ENCODE measurements at regions not wholly inside any gene's neighbourhood (a gene's known extent, or its start where the extent isn't known, plus 50 kb on each side); places are given as distances from the start of the nearest gene placed in this dataset.

DNA sequence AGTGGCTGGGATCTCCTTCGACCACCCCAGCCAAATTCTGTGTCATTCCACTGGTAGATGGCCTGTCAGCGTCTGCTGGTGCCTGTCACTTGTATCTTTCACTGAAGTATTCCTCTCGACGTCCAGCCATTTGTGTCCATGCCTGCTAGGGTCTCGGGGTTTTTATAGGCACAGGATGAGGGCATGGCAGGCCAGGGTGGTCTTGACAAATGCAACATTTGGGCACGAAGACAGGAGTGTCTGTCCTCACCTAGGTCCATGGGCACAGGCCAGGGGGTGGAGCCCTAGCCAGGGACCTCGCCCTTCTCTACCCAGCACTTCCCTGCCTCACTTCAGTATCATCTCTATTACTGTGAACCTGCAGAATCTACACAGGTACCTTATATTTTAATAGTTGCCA is 2223.9 kb upstream of the ACO1 start:
- DNase-seq: no peak
- ChIA-PET POLR2A (no interaction called here), CTCF (no interaction called here)
- 93% methylated on average over 7 of the region's 7 CpGs for WGBS (ENCODE audit: insufficient coverage)
- no peak overlapping the region for H3K4me3 ChIP-seq (ENCODE audit: control insufficient read depth in 1 of 7, extremely low read depth in 1 of 7, insufficient read depth in 4 of 7, low read depth in 2 of 7, low read length in 6 of 7)
- no peaks in the 10 kb centered on the region for H3K27me3 ChIP-seq (replicated peaks in 2 of 5; ENCODE audit: control insufficient read depth in 4 of 5, insufficient read depth in 5 of 5, low read length in 4 of 5)
- H3K36me3 ChIP-seq (ENCODE audit: control insufficient read depth in 4 of 4, insufficient read depth in 4 of 4, low read length in 3 of 4): no peaks in the 10 kb centered on the region
- no peaks in the 10 kb centered on the region for H3K4me1 ChIP-seq (ENCODE audit: control extremely low read depth in 1 of 4, control insufficient read depth in 4 of 4, insufficient read depth in 4 of 4, low read length in 3 of 4)
- no peak overlapping the region for H3K27ac ChIP-seq (ENCODE audit: insufficient read depth in 1 of 2, low read depth in 1 of 2, low read length in 2 of 2, poor library complexity in 1 of 2, severe bottlenecking in 2 of 2)
- no peaks in the 10 kb centered on the region for H3K9me3 ChIP-seq (ENCODE audit: control extremely low read depth in 1 of 5, control insufficient read depth in 4 of 5, insufficient read depth in 2 of 5, low read depth in 1 of 5, low read length in 4 of 5)

DNA sequence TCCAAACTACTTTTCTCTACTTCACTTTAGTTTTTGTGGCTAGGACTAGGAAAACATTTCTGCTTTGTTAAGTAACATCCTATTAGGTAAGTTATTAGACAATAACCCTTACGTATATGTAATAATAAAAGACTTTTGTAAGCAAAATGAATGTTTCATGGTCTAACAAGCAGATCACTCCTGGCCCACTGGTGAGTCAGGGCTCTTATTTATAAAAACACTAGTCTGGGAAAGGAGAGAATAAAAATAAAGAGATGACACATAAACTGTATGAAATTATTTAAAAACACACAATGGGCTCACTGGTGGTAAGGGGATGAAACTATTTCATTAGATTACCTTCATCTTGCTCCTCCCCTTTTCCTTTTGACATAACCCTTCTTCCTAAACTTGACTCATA is 2212.2 kb upstream of the ACO1 start:
- no peak for DNase-seq
- no peaks in the 10 kb centered on the region for H3K4me1 ChIP-seq (ENCODE audit: control extremely low read depth in 1 of 4, control insufficient read depth in 4 of 4, insufficient read depth in 4 of 4, low read length in 3 of 4)
- no CpG with 5 or more reads among the region's 1 CpG for WGBS (ENCODE audit: insufficient coverage)
- H3K36me3 ChIP-seq (ENCODE audit: control insufficient read depth in 4 of 4, insufficient read depth in 4 of 4, low read length in 3 of 4): no peaks in the 10 kb centered on the region
- H3K9me3 ChIP-seq (ENCODE audit: control extremely low read depth in 1 of 5, control insufficient read depth in 4 of 5, insufficient read depth in 2 of 5, low read depth in 1 of 5, low read length in 4 of 5): no peaks in the 10 kb centered on the region
- H3K27ac ChIP-seq (ENCODE audit: insufficient read depth in 1 of 2, low read depth in 1 of 2, low read length in 2 of 2, poor library complexity in 1 of 2, severe bottlenecking in 2 of 2): no peak overlapping the region
- no peaks in the 10 kb centered on the region for H3K27me3 ChIP-seq (replicated peaks in 2 of 5; ENCODE audit: control insufficient read depth in 4 of 5, insufficient read depth in 5 of 5, low read length in 4 of 5)
- POLR2A ChIA-PET: no interaction called here
- CTCF ChIA-PET: no interaction called here
- H3K4me3 ChIP-seq (ENCODE audit: control insufficient read depth in 1 of 7, extremely low read depth in 1 of 7, insufficient read depth in 4 of 7, low read depth in 2 of 7, low read length in 6 of 7): no peak overlapping the region

DNA sequence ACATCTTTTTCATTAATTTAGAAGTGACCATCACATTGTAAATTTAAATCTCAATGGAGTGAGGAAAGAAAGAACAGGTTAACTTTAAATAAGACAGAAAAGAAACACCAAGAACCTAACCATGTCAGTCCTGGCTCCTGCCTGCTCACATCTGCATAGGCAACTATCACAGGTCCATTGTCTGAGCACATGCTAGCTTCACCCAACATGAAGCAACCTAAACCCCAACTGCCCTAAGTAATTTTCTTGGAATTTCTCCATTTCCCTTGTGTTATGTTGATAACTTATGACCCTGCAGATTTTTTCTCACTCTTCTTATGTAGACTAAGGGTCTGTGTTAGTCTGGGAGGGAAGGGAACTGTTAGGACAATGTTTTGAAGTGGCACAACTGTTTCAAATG is 2205.8 kb upstream of the ACO1 start:
- DNase-seq: no peak
- Histone ChIP-seq H3K27me3 (replicated peaks in 2 of 5; ENCODE audit: control insufficient read depth in 4 of 5, insufficient read depth in 5 of 5, low read length in 4 of 5) (no peaks in the 10 kb centered on the region), H3K9me3 (ENCODE audit: control extremely low read depth in 1 of 5, control insufficient read depth in 4 of 5, insufficient read depth in 2 of 5, low read depth in 1 of 5, low read length in 4 of 5) (no peaks in the 10 kb centered on the region), H3K4me1 (ENCODE audit: control extremely low read depth in 1 of 4, control insufficient read depth in 4 of 4, insufficient read depth in 4 of 4, low read length in 3 of 4) (no peaks in the 10 kb centered on the region), H3K36me3 (ENCODE audit: control insufficient read depth in 4 of 4, insufficient read depth in 4 of 4, low read length in 3 of 4) (no peaks in the 10 kb centered on the region), H3K4me3 (ENCODE audit: control insufficient read depth in 1 of 7, extremely low read depth in 1 of 7, insufficient read depth in 4 of 7, low read depth in 2 of 7, low read length in 6 of 7) (no peak overlapping the region), H3K27ac (ENCODE audit: insufficient read depth in 1 of 2, low read depth in 1 of 2, low read length in 2 of 2, poor library complexity in 1 of 2, severe bottlenecking in 2 of 2) (no peak overlapping the region)
- ChIA-PET CTCF (no interaction called here), POLR2A (no interaction called here)

GRCh38 chr9:30193421-30193820 is 2191.0 kb upstream of the ACO1 start:
- H3K4me1 ChIP-seq (ENCODE audit: control extremely low read depth in 1 of 4, control insufficient read depth in 4 of 4, insufficient read depth in 4 of 4, low read length in 3 of 4): no peaks in the 10 kb centered on the region
- ChIA-PET CTCF (no interaction called here), POLR2A (no interaction called here)
- DNase-seq: no peak
- no peak overlapping the region for H3K4me3 ChIP-seq (ENCODE audit: control insufficient read depth in 1 of 7, extremely low read depth in 1 of 7, insufficient read depth in 4 of 7, low read depth in 2 of 7, low read length in 6 of 7)
- peaks cover 0 to 6% (median 2%) of the 10 kb centered on the region in 5 experiments for H3K9me3 ChIP-seq (ENCODE audit: control extremely low read depth in 1 of 5, control insufficient read depth in 4 of 5, insufficient read depth in 2 of 5, low read depth in 1 of 5, low read length in 4 of 5)
- no peaks in the 10 kb centered on the region for H3K27me3 ChIP-seq (replicated peaks in 2 of 5; ENCODE audit: control insufficient read depth in 4 of 5, insufficient read depth in 5 of 5, low read length in 4 of 5)
- WGBS (ENCODE audit: insufficient coverage): 83% methylated on average over 2 of the region's 6 CpGs
- H3K36me3 ChIP-seq (ENCODE audit: control insufficient read depth in 4 of 4, insufficient read depth in 4 of 4, low read length in 3 of 4): no peaks in the 10 kb centered on the region
- H3K27ac ChIP-seq (ENCODE audit: insufficient read depth in 1 of 2, low read depth in 1 of 2, low read length in 2 of 2, poor library complexity in 1 of 2, severe bottlenecking in 2 of 2): no peak overlapping the region

DNA sequence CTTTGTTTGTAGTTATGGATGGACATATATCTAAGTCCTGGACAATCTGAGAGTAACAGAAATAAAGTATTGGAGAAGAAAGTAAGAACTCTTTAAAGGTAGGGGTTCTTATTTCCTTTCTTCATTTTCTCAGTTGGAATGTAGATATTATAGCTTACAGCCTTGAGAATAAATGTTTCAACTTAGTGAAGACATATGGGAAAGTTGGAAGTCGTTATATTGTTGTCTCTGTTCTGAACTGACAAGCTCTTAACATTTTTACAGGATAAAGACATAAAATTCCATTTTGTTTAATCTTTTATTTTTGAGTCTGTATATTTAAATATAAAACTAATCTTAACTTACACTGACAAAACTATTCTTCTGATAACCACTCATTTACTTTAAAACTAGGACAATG is 2187.5 kb upstream of the ACO1 start:
- CTCF ChIA-PET: no interaction called here
- WGBS (ENCODE audit: insufficient coverage): no CpG with 5 or more reads among the region's 1 CpG

GRCh38 chr9:30197453-30197852 is 2187.0 kb upstream of the ACO1 start:
- H3K27ac ChIP-seq (ENCODE audit: insufficient read depth in 1 of 2, low read depth in 1 of 2, low read length in 2 of 2, poor library complexity in 1 of 2, severe bottlenecking in 2 of 2): no peak overlapping the region
- H3K9me3 ChIP-seq (ENCODE audit: control extremely low read depth in 1 of 5, control insufficient read depth in 4 of 5, insufficient read depth in 2 of 5, low read depth in 1 of 5, low read length in 4 of 5): peaks cover 0 to 6% (median 2%) of the 10 kb centered on the region in 5 experiments
- POLR2A ChIA-PET: no interaction called here
- CTCF ChIA-PET: no interaction called here
- H3K27me3 ChIP-seq (replicated peaks in 2 of 5; ENCODE audit: control insufficient read depth in 4 of 5, insufficient read depth in 5 of 5, low read length in 4 of 5): no peaks in the 10 kb centered on the region
- no peaks in the 10 kb centered on the region for H3K36me3 ChIP-seq (ENCODE audit: control insufficient read depth in 4 of 4, insufficient read depth in 4 of 4, low read length in 3 of 4)
- no peak overlapping the region for H3K4me3 ChIP-seq (ENCODE audit: control insufficient read depth in 1 of 7, extremely low read depth in 1 of 7, insufficient read depth in 4 of 7, low read depth in 2 of 7, low read length in 6 of 7)
- H3K4me1 ChIP-seq (ENCODE audit: control extremely low read depth in 1 of 4, control insufficient read depth in 4 of 4, insufficient read depth in 4 of 4, low read length in 3 of 4): no peaks in the 10 kb centered on the region
- DNase-seq: no peak

More for the DNA sequence above, 2187.5 kb upstream of the ACO1 start:
- no peaks in the 10 kb centered on the region for H3K36me3 ChIP-seq (ENCODE audit: control insufficient read depth in 4 of 4, insufficient read depth in 4 of 4, low read length in 3 of 4)
- DNase-seq: no peak
- POLR2A ChIA-PET: no interaction called here
- no peaks in the 10 kb centered on the region for H3K4me1 ChIP-seq (ENCODE audit: control extremely low read depth in 1 of 4, control insufficient read depth in 4 of 4, insufficient read depth in 4 of 4, low read length in 3 of 4)
- no peak overlapping the region for H3K27ac ChIP-seq (ENCODE audit: insufficient read depth in 1 of 2, low read depth in 1 of 2, low read length in 2 of 2, poor library complexity in 1 of 2, severe bottlenecking in 2 of 2)
- H3K9me3 ChIP-seq (ENCODE audit: control extremely low read depth in 1 of 5, control insufficient read depth in 4 of 5, insufficient read depth in 2 of 5, low read depth in 1 of 5, low read length in 4 of 5): peaks cover 0 to 6% (median 2%) of the 10 kb centered on the region in 5 experiments
- no peak overlapping the region for H3K4me3 ChIP-seq (ENCODE audit: control insufficient read depth in 1 of 7, extremely low read depth in 1 of 7, insufficient read depth in 4 of 7, low read depth in 2 of 7, low read length in 6 of 7)
- no peaks in the 10 kb centered on the region for H3K27me3 ChIP-seq (replicated peaks in 2 of 5; ENCODE audit: control insufficient read depth in 4 of 5, insufficient read depth in 5 of 5, low read length in 4 of 5)

GRCh38 chr9:30197954-30198353 is 2186.5 kb upstream of the ACO1 start:
- Histone ChIP-seq H3K4me3 (ENCODE audit: control insufficient read depth in 1 of 7, extremely low read depth in 1 of 7, insufficient read depth in 4 of 7, low read depth in 2 of 7, low read length in 6 of 7) (no peak overlapping the region), H3K36me3 (ENCODE audit: control insufficient read depth in 4 of 4, insufficient read depth in 4 of 4, low read length in 3 of 4) (no peaks in the 10 kb centered on the region), H3K9me3 (ENCODE audit: control extremely low read depth in 1 of 5, control insufficient read depth in 4 of 5, insufficient read depth in 2 of 5, low read depth in 1 of 5, low read length in 4 of 5) (peaks cover 0 to 6% (median 2%) of the 10 kb centered on the region in 5 experiments), H3K27ac (ENCODE audit: insufficient read depth in 1 of 2, low read depth in 1 of 2, low read length in 2 of 2, poor library complexity in 1 of 2, severe bottlenecking in 2 of 2) (no peak overlapping the region), H3K27me3 (replicated peaks in 2 of 5; ENCODE audit: control insufficient read depth in 4 of 5, insufficient read depth in 5 of 5, low read length in 4 of 5) (no peaks in the 10 kb centered on the region), H3K4me1 (ENCODE audit: control extremely low read depth in 1 of 4, control insufficient read depth in 4 of 4, insufficient read depth in 4 of 4, low read length in 3 of 4) (no peaks in the 10 kb centered on the region)
- CTCF ChIA-PET: no interaction called here
- DNase-seq: peak in 1 of 3 donors; percentile 5
- 100% methylated on average over 4 of the region's 4 CpGs for WGBS (ENCODE audit: insufficient coverage)
- POLR2A ChIA-PET: no interaction called here
